HFFc6 (cell line): ENCODE measurements at regions not wholly inside any gene's neighbourhood (a gene's known extent, or its start where the extent isn't known, plus 50 kb on each side); places are given as distances from the start of the nearest gene placed in this dataset.

Experiments
- DNase-seq: peaks from one replicate; pipeline ENCODE4 v3.0.0-alpha.2; 2018
- H3K27ac Mint-ChIP-seq: 2 replicates; pipeline ENCODE4 v1.8.0; 2020; ENCODE audit warnings: mild to moderate bottlenecking, mixed read lengths
- H3K27me3 Mint-ChIP-seq: 2 replicates; pipeline ENCODE4 v1.8.0; 2021; ENCODE audit warnings: mild to moderate bottlenecking, moderate library complexity, mixed read lengths; ENCODE audit not compliant: insufficient read depth
- H3K36me3 Mint-ChIP-seq: 2 replicates; pipeline ENCODE4 v1.8.0; 2021; ENCODE audit warnings: low read depth, mixed read lengths
- H3K4me1 Mint-ChIP-seq: 2 replicates; pipeline ENCODE4 v1.8.0; 2020; ENCODE audit warnings: low read depth, mixed read lengths
- H3K4me3 Mint-ChIP-seq: 2 replicates; pipeline ENCODE4 v1.8.0; 2020; ENCODE audit warnings: mild to moderate bottlenecking, moderate library complexity, mixed read lengths
- H3K9me3 Mint-ChIP-seq: 2 replicates; pipeline ENCODE4 v1.8.0; 2020; ENCODE audit warnings: mild to moderate bottlenecking, mixed read lengths
- TF ChIP-seq, protein P1 (sequence below): fragments of 200-600 bp; sonication (generic); IDR thresholded peaks from 2 replicates; pipeline ENCODE4 v1.5.0; 2021; ENCODE audit warnings: antibody characterized with exemption, mild to moderate bottlenecking

DNA sequence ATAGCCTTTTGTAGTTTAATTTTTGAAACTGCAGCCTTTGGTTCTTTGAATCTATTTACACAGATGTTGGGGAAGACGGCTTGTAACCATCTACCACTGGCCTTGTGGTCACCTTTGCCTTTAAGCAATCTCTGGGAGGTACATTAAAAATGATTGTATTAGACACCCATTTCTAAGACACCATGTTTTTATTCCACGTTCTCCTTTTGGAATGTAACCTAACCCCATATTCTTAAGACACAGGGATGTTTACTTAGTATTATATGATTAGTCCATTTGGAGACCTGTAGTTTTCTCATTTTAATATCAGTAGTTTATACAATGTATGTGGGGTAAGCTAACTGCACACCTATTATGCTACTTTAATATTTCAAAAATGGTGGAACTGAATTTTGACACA lies 175.1 kb upstream of the PLSCR5 start:
- Mint-ChIP-seq H3K27me3 (no peaks in the 10 kb centered on the region), H3K4me1 (peaks cover 63% of the 10 kb centered on the region), H3K4me3 (peak overlapping the region; percentile 1; the same call in 1 of the 2 replicates), H3K36me3 (no peaks in the 10 kb centered on the region), H3K9me3 (no peaks in the 10 kb centered on the region), H3K27ac (peak overlapping the region; percentile 31; the same call in 1 of the 2 replicates)
- TF ChIP-seq, protein P1, sequence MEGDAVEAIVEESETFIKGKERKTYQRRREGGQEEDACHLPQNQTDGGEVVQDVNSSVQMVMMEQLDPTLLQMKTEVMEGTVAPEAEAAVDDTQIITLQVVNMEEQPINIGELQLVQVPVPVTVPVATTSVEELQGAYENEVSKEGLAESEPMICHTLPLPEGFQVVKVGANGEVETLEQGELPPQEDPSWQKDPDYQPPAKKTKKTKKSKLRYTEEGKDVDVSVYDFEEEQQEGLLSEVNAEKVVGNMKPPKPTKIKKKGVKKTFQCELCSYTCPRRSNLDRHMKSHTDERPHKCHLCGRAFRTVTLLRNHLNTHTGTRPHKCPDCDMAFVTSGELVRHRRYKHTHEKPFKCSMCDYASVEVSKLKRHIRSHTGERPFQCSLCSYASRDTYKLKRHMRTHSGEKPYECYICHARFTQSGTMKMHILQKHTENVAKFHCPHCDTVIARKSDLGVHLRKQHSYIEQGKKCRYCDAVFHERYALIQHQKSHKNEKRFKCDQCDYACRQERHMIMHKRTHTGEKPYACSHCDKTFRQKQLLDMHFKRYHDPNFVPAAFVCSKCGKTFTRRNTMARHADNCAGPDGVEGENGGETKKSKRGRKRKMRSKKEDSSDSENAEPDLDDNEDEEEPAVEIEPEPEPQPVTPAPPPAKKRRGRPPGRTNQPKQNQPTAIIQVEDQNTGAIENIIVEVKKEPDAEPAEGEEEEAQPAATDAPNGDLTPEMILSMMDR: no peak
- no peak for DNase-seq

DNA sequence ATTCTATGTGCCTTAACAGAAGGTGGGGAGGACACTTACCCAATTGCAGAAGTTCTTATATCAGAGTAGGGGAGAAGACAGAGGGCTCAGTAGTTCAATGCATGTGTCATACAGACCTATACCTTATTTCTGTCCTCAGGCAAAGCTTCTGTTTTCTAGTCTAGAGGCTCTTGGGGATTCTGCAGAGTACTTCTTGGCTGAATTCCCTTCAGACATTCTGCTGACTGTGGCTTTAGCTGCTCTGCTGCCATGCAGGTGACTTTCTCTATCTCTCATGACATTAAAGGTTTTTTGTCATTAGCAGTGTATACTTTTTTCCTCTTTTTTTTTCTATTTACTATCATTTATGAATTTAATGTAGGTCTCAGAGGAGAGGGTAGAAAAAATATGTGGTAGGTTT lies 172.8 kb upstream of the PLSCR5 start:
- no peak overlapping the region for H3K4me3 Mint-ChIP-seq
- peaks cover 8% of the 10 kb centered on the region for H3K36me3 Mint-ChIP-seq
- no peak for DNase-seq
- TF ChIP-seq, protein P1: no peak
- peaks cover 8% of the 10 kb centered on the region for H3K9me3 Mint-ChIP-seq
- H3K4me1 Mint-ChIP-seq: peaks cover 49% of the 10 kb centered on the region
- H3K27me3 Mint-ChIP-seq: no peaks in the 10 kb centered on the region; the same call in 1 of the 2 replicates
- H3K27ac Mint-ChIP-seq: no peak overlapping the region

DNA sequence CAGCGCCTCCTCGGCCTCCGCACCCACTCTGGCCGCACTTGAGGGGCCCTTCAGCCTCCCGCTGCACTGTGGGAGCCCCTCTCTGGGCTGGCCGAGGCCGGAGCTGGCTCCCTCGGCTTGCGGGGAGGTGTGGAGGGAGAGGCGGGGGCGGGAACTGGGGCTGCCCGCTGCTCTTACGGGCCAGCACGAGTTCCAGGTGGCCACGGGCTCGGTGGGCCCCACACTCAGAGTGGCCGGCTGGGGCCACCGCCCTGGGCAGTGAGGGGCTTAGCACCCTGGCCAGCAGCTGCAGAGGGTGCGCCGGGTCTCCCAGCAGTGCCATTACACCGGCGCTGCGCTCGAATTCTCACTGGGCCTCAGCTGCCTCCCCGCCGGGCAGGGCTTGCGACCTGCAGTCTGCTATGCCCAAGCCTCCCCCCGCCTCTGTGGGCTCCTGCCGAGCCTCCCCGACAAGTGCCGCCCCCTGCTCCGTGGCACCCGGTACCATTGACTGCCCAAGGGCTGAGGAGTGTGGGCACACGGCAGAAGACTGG lies 167.1 kb upstream of the PLSCR5 start:
- H3K4me1 Mint-ChIP-seq: no peaks in the 10 kb centered on the region
- no peak overlapping the region for H3K27ac Mint-ChIP-seq
- no peaks in the 10 kb centered on the region; the same call in 1 of the 2 replicates for H3K27me3 Mint-ChIP-seq
- peaks cover 19% of the 10 kb centered on the region for H3K36me3 Mint-ChIP-seq
- no peak for DNase-seq
- TF ChIP-seq, protein P1: no peak
- H3K4me3 Mint-ChIP-seq: no peak overlapping the region
- peaks cover 19% of the 10 kb centered on the region for H3K9me3 Mint-ChIP-seq

DNA sequence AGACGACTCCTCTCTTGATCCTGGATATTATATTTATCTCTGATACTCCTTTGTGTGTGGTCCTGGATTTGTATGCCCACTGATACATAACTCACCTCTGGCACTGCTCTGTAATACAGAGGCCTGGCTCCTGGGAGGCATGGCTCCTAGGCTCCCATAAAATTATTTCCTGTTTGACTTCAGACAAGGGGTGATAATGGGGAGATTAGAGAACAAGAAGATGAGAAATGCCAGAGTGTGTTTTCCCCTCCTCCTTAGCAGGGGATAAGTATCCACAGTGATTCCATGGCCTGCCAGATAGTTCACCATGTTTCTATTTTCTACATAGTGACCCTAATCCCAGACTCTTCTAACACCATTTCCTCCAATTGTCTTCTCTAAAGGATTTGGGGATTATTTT lies 165.7 kb upstream of the PLSCR5 start:
- peaks cover 19% of the 10 kb centered on the region for H3K9me3 Mint-ChIP-seq
- TF ChIP-seq, protein P1: no peak
- H3K27me3 Mint-ChIP-seq: no peaks in the 10 kb centered on the region; the same call in 1 of the 2 replicates
- H3K27ac Mint-ChIP-seq: no peak overlapping the region
- H3K36me3 Mint-ChIP-seq: peaks cover 19% of the 10 kb centered on the region
- no peak overlapping the region for H3K4me3 Mint-ChIP-seq
- no peak for DNase-seq
- H3K4me1 Mint-ChIP-seq: no peaks in the 10 kb centered on the region

DNA sequence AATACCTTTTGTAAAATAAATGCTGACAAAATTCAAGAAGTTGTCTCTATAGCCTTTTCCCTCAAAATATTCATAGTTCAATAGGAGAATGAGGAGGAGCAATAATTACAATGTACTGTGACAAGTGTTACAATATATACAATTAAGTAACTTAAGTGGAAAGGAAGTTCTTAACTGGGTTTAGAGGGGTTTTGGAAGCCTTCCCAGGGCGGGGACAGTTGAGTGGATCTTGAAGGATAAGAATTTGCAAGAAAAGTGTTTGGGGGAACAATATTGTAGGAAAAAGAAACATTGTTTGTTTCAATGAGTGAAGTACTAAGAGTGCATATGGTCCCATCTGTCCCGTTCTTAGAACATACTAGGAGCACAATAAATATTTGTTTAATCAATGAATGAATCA lies 165.2 kb upstream of the PLSCR5 start:
- Mint-ChIP-seq H3K27ac (no peak overlapping the region), H3K4me3 (no peak overlapping the region), H3K9me3 (peaks cover 19% of the 10 kb centered on the region), H3K27me3 (no peaks in the 10 kb centered on the region; the same call in 1 of the 2 replicates), H3K4me1 (no peaks in the 10 kb centered on the region), H3K36me3 (peaks cover 19% of the 10 kb centered on the region)
- DNase-seq: no peak
- TF ChIP-seq, protein P1: no peak
